ENCODE measurements at regions not wholly inside any gene's neighbourhood (a gene's known extent, or its start where the extent isn't known, plus 50 kb on each side); places are given as distances from the start of the nearest gene placed in this dataset.

DNA sequence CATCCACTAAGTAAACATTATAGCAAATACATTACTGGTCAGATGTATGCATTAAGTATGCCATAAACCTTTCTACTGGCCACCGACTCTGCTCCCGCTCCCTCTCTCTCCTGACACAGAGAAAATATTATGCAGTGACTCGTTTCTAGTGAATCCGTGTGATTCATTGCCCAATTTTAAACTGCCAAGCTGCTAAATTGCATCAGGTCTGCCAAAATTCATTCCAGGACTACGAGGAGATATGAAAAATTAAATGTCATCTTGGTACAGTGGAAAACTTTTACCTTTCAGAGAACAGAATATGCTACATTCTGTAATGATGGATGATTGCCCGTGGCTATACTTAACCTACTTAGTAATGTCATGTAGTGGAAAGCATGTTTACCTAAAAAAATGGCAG, 368.8 kb upstream of the TSHZ3 start:
- TF ChIP-seq ZNF70 (CRISPR knock-in tag; IDR thresholded peaks at IDR 0.05) (no peak), ZFP3 (CRISPR knock-in tag; IDR thresholded peaks at IDR 0.05) (no peak), ARNTL (CRISPR knock-in tag; IDR thresholded peaks at IDR 0.05; ENCODE audit: borderline replicate concordance, low read depth) (no peak), RARB (CRISPR knock-in tag; IDR thresholded peaks at IDR 0.05) (no peak)
- TF ChIP-seq, protein P1, sequence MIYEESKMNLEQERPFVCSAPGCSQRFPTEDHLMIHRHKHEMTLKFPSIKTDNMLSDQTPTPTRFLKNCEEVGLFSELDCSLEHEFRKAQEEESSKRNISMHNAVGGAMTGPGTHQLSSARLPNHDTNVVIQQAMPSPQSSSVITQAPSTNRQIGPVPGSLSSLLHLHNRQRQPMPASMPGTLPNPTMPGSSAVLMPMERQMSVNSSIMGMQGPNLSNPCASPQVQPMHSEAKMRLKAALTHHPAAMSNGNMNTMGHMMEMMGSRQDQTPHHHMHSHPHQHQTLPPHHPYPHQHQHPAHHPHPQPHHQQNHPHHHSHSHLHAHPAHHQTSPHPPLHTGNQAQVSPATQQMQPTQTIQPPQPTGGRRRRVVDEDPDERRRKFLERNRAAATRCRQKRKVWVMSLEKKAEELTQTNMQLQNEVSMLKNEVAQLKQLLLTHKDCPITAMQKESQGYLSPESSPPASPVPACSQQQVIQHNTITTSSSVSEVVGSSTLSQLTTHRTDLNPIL (CRISPR knock-in tag; IDR thresholded peaks at IDR 0.05; ENCODE audit: low read depth) = no peak
